Subcutaneous abdominal adipose tissue (tissue), 5 donors: ENCODE measurements at regions not wholly inside any gene's neighbourhood (a gene's known extent, or its start where the extent isn't known, plus 50 kb on each side); places are given as distances from the start of the nearest gene placed in this dataset.
"Not testable (repeated sequence)": the region's sequence is repeated elsewhere in the genome, so short reads cannot be mapped to it uniquely, and the experiment has no call there.

Experiments
- H3K27ac ChIP-seq: one replicate; pipeline ENCODE4 v1.7.0; 2013; ENCODE audit warnings: low read depth, mild to moderate bottlenecking, inconsistent platforms, low read length, moderate library complexity
- H3K27me3 ChIP-seq, 5 donors: one replicate each; pipeline ENCODE4 v1.7.0; 2013; ENCODE audit warnings: low read length in 5 of 5, inconsistent platforms in 1 of 5; ENCODE audit not compliant: control insufficient read depth in 5 of 5, insufficient read depth in 4 of 5
- H3K36me3 ChIP-seq, 5 donors: one replicate each; pipeline ENCODE4 v1.7.0; 2013; ENCODE audit warnings: low read length in 5 of 5; ENCODE audit not compliant: control insufficient read depth in 5 of 5, insufficient read depth in 5 of 5
- H3K4me1 ChIP-seq, 5 donors: one replicate each; pipeline ENCODE4 v1.7.0; 2013; ENCODE audit warnings: low read length in 5 of 5, mild to moderate bottlenecking in 3 of 5, moderate library complexity in 1 of 5; ENCODE audit not compliant: control insufficient read depth in 5 of 5, insufficient read depth in 5 of 5
- H3K4me3 ChIP-seq, 5 donors: one replicate each; pipeline ENCODE4 v1.7.0; 2013; ENCODE audit warnings: low read length in 5 of 5, low read depth in 1 of 5
- H3K9ac ChIP-seq, 5 donors: one replicate each; pipeline ENCODE4 v1.7.0; 2013; ENCODE audit warnings: low read length in 5 of 5, mild to moderate bottlenecking in 4 of 5, moderate library complexity in 3 of 5
- H3K9me3 ChIP-seq, 5 donors: one replicate each; pipeline ENCODE4 v1.7.0; 2013; ENCODE audit warnings: low read length in 5 of 5; ENCODE audit not compliant: control insufficient read depth in 5 of 5
- donor health status: healthy.
- donor health status: healthy.
- donor health status: healthy.
- donor health status: healthy.
- donor health status: healthy.

DNA sequence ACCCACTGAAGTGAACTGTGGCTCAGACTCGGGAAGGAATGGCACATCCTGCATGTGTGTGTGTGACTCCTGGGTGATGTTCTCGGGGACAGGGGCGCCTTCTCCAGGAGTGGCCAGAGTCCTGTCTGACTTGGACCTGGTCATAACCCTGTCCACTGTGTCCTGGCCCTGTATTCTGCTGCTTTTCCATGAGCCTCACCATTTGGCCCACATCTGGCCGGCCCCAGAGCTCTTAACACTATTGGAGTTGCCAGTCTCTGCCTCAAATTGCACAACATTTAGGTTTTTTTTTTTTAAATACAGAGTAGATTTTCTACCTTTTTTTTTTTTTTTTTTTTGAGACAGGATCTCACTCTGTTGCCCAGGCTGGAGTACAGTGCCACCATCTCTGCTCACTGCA lies 278.3 kb upstream of the TUT7 start:
- Histone ChIP-seq H3K4me3 (no peak overlapping the region), H3K36me3 (no peaks in the 10 kb centered on the region), H3K27ac (no peak overlapping the region), H3K27me3 (peaks cover 0 to 3% (median 0%) of the 10 kb centered on the region in 5 donors), H3K4me1 (peaks cover 0 to 12% (median 0%) of the 10 kb centered on the region in 5 donors), H3K9me3 (peaks cover 0 to 7% (median 0%) of the 10 kb centered on the region in 5 donors), H3K9ac (no peak overlapping the region)

DNA sequence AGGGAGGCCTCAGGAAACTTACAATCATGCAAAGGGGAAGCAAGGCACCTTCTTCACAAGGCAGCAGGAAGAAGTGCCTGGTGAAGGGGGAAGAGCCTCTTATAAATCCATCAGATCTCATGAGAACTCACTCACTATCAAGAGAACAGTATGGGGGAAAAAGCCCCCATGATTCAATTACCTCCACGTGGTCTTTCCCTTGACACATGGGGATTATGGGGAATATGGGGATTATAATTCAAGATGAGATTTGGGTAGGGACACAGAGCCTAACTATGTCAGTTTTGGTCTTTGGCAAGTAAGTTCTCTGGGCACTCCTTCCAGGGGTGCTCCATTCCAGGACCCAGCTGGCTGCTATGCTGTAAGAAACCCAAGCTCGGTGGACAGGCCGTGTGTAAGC lies 275.3 kb upstream of the TUT7 start:
- Histone ChIP-seq H3K27me3 (no peaks in the 10 kb centered on the region), H3K4me1 (peaks cover 0 to 12% (median 0%) of the 10 kb centered on the region in 5 donors), H3K9ac (no peak overlapping the region), H3K27ac (no peak overlapping the region), H3K4me3 (no peak overlapping the region), H3K9me3 (peaks cover 0 to 5% (median 0%) of the 10 kb centered on the region in 5 donors), H3K36me3 (no peaks in the 10 kb centered on the region)

DNA sequence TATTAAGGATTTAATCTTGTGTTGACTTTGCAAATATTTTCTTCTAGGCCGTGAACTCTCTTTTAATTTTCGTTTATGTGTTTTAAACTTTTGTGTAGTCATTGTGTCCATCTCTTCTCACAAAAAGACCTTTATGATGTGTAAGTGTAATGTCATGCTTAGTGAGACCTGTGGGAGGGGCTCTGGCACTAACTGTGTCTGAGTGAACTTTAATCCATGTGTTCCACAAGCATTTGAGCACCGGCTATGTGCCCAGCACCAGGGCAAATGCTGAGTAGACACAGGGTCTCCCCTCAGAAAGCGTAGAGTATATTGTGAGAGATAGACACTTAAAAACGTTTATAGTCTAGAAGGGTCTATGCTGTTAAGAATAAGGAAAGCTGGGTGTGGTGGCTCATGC lies 272.6 kb upstream of the TUT7 start:
- Histone ChIP-seq H3K27me3 (no peaks in the 10 kb centered on the region), H3K36me3 (no peaks in the 10 kb centered on the region)

DNA sequence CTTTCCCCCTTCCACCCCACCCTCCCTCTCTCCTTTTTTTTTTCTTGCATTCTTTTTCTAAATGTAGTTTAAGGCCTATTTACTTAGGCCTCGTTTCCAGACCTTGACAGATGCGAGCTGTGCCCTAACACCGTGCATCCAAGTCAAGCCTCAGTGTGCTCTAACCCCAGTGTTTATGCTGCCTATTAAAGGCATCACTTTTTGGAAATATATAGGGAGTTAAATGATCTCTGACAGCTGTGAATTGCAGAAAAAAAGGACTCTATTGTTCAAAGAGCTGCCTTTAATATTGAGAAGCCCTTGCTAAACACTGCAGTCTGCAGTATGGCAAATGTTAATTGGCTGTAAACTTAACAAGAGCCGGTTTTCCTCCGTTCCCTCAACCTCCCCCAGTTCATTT lies 270.4 kb upstream of the TUT7 start:
- Histone ChIP-seq H3K36me3 (no peaks in the 10 kb centered on the region), H3K9me3 (no peaks in the 10 kb centered on the region), H3K4me3 (no peak overlapping the region), H3K27me3 (no peaks in the 10 kb centered on the region), H3K4me1 (peaks cover 0 to 8% (median 0%) of the 10 kb centered on the region in 5 donors), H3K27ac (no peak overlapping the region), H3K9ac (no peak overlapping the region)

More for the DNA sequence above, 272.6 kb upstream of the TUT7 start:
- Histone ChIP-seq H3K27ac (no peak overlapping the region), H3K4me3 (no peak overlapping the region), H3K9ac (no peak overlapping the region), H3K4me1 (peaks cover 0 to 8% (median 0%) of the 10 kb centered on the region in 5 donors), H3K9me3 (no peaks in the 10 kb centered on the region)

DNA sequence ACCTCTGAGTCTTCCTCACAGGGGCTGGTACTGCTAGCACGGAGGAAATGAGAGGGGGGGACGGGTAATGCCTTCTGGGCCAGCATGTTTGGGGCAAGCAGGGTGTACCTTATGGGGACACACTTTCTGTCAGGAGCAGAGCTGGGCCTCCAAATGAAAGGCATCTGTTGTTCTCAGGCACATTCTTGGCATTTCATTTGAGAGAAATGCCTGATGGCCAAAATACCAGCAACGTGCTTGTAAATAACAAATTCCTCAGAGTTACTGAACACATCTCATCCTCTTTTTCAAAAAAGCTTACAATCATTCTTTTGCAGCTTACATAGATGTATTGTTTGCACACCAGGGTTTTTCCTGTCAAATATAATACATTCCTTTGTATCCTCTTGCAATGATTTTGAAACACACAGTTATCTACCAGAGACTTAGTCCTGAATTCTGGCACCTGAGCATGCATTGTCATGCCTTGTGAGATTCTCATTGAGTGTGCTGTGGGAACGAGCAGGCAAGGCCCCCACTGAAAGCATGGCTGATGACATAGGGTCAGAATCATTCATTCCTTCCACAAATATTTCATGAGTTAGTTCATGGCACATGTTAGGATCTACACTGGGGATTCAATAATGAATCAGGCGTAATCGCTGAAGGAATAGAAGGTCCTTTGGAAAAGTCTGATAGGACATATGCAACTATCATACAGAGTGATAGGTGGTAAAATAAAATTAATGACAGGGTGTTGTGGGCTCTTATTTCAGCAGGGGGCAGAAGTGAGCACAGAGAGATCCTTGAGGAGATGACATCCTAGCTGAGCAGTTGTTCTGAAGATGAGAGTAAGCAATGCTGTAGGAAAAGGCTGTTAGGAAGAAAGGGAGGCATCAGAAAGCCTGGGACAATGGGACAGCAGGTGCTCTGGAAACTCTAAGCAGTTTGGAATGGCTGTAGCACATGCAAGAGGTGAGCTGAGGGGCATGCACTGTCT lies 260.9 kb upstream of the TUT7 start:
- H3K36me3 ChIP-seq: no peaks in the 10 kb centered on the region
- peaks cover 0 to 7% (median 0%) of the 10 kb centered on the region in 5 donors for H3K4me1 ChIP-seq
- H3K4me3 ChIP-seq: no peak overlapping the region
- H3K27me3 ChIP-seq: no peaks in the 10 kb centered on the region
- no peak overlapping the region for H3K9ac ChIP-seq
- no peak overlapping the region for H3K27ac ChIP-seq
- H3K9me3 ChIP-seq: no peaks in the 10 kb centered on the region

DNA sequence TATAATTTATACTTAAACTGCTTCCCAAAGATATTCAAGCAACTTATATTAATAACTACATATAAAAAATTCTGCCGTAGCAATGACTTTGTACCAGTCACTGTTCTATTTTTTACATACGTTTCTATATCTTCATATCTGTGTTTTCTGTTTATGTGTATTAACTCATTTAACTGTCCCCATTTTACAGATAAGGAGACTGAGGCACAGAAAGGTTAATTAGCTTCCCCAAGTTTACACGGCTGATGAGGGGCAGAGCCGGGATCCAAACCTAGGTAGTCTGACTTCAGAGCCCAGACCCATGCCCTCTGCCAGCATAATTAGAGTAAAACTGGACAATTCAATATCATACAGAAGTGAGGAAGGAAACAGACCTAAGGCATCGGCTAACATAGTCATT lies 259.7 kb upstream of the TUT7 start:
- no peaks in the 10 kb centered on the region for H3K9me3 ChIP-seq
- no peaks in the 10 kb centered on the region for H3K36me3 ChIP-seq
- H3K27me3 ChIP-seq: no peaks in the 10 kb centered on the region
- no peak overlapping the region for H3K4me3 ChIP-seq
- peaks cover 0 to 7% (median 0%) of the 10 kb centered on the region in 5 donors for H3K4me1 ChIP-seq
- no peak overlapping the region for H3K9ac ChIP-seq
- H3K27ac ChIP-seq: no peak overlapping the region

DNA sequence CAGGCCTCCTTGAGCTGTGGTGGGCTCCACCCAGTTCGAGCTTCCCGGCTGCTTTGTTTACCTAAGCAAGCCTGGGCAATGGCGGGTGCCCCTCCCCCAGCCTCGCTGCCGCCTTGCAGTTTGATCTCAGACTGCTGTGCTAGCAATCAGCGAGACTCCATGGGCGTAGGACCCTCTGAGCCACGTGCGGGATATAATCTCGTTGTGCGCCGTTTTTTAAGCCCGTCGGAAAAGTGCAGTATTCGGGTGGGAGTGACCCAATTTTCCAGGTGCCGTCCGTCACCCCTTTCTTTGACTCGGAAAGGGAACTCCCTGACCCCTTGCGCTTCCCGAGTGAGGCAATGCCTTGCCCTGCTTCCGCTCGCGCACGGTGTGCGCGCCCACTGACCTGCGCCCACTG lies 257.3 kb upstream of the TUT7 start:
- H3K27me3 ChIP-seq, H3K9ac ChIP-seq, H3K36me3 ChIP-seq, H3K4me3 ChIP-seq, H3K4me1 ChIP-seq, H3K27ac ChIP-seq, H3K9me3 ChIP-seq: not testable (repeated sequence)

DNA sequence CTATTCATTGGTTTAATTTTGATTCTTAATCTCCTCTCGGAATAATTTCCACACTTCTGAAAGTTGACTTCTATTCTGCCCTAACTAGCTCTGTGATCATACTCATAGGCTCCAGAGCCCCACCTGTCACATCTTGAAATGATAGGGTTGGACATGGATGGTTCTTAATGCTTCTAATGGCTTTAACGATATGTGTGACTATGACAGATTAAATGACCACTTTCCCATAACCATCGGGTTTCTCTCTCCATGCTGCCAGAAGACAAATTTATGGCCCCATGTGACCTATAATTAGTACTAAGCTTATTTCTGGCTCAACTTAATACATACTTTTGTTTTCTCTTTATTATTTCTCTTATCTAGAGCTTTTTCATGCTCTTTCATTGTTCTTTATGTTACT lies 251.1 kb upstream of the TUT7 start:
- Histone ChIP-seq H3K9ac (no peak overlapping the region), H3K9me3 (no peaks in the 10 kb centered on the region), H3K27ac (no peak overlapping the region), H3K36me3 (no peaks in the 10 kb centered on the region), H3K4me3 (no peak overlapping the region), H3K27me3 (peaks cover 0 to 5% (median 0%) of the 10 kb centered on the region in 5 donors), H3K4me1 (peaks cover 0 to 8% (median 2%) of the 10 kb centered on the region in 5 donors)

DNA sequence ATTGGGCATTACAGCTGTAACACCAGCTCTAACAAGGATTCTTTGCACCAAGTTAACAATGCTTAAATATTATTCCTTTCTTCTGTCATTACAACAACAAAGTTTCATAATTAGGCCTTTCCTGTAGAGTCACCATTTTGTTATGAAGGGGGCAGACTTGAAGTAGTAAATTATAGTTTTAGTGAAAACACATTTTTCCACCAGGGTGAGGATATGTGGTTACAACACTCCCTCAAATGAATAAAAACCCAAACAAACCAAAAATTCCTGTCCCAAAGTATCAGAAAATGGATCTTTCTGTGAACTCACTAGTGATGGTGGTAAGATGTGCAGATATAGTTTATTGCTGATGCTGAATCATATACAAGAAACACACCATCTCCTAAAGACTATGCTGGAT lies 250.5 kb upstream of the TUT7 start:
- Histone ChIP-seq H3K4me1 (peaks cover 0 to 11% (median 4%) of the 10 kb centered on the region in 5 donors), H3K27me3 (peaks cover 0 to 8% (median 3%) of the 10 kb centered on the region in 5 donors), H3K9me3 (no peaks in the 10 kb centered on the region), H3K4me3 (no peak overlapping the region), H3K9ac (no peak overlapping the region), H3K36me3 (no peaks in the 10 kb centered on the region), H3K27ac (no peak overlapping the region)

DNA sequence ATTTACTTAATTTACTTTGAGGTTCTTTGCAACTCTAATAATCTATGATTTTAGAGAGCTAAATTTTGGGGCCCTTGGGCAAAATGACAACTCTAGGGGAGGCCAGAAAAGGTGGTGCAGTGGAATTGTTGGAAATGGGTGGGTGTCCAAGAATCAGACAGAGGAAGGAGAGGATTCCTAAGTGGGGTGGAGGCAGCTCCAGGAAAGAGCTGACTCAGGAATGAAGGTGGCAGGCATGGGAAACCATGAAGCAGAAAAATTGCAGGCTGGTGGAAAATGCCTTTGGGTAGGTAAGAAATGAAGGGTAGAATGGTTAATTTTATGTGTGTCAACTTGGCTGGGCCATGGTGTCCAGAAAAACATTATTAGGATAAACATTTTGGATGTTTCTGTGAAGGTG lies 248.5 kb upstream of the TUT7 start:
- Histone ChIP-seq H3K9ac (no peak overlapping the region), H3K27ac (no peak overlapping the region), H3K4me3 (no peak overlapping the region), H3K9me3 (no peaks in the 10 kb centered on the region), H3K4me1 (peaks cover 0 to 21% (median 6%) of the 10 kb centered on the region in 5 donors), H3K36me3 (no peaks in the 10 kb centered on the region), H3K27me3 (peaks cover 0 to 8% (median 3%) of the 10 kb centered on the region in 5 donors)
